ENCODE measurements at regions not wholly inside any gene's neighbourhood (a gene's known extent, or its start where the extent isn't known, plus 50 kb on each side); places are given as distances from the start of the nearest gene placed in this dataset.

- Histone ChIP-seq H3K9me3 (no peaks in the 10 kb centered on the region), H3K4me3 (no peak overlapping the region), H3K27ac (no peak overlapping the region), H3K4me1 (ENCODE audit: control insufficient read depth in 1 of 2, low read depth in 2 of 2) (no peaks in the 10 kb centered on the region), H3K27me3 (replicated peaks; ENCODE audit: insufficient read depth) (no peaks in the 10 kb centered on the region), H3K36me3 (no peaks in the 10 kb centered on the region)
- TF ChIP-seq CTCF (IDR thresholded peaks at IDR 0.05): no peak
- DNase-seq (ENCODE audit: low spot score) (no peak), ATAC-seq (ENCODE audit: insufficient number of reproducible peaks, low FRiP score, low read depth) (no peak)
Observed at GRCh38 chr5:4734348-4734747, 405.8 kb upstream of the ADAMTS16 start.

- no peaks in the 10 kb centered on the region for H3K36me3 ChIP-seq
- no peak overlapping the region for H3K4me3 ChIP-seq
- TF ChIP-seq CTCF (IDR thresholded peaks at IDR 0.05): no peak
- ATAC-seq (ENCODE audit: insufficient number of reproducible peaks, low FRiP score, low read depth): no peak
- no peaks in the 10 kb centered on the region for H3K9me3 ChIP-seq
- no peak for DNase-seq (ENCODE audit: low spot score)
- no peaks in the 10 kb centered on the region for H3K4me1 ChIP-seq (ENCODE audit: control insufficient read depth in 1 of 2, low read depth in 2 of 2)
- no peak overlapping the region for H3K27ac ChIP-seq
- no peaks in the 10 kb centered on the region for H3K27me3 ChIP-seq (replicated peaks; ENCODE audit: insufficient read depth)
Observed at GRCh38 chr5:4735261-4735660, 404.9 kb upstream of the ADAMTS16 start.

GRCh38 chr5:4737868-4738267 is 402.3 kb upstream of the ADAMTS16 start:
- no peak for DNase-seq (ENCODE audit: low spot score)
- Histone ChIP-seq H3K27me3 (replicated peaks; ENCODE audit: insufficient read depth) (no peaks in the 10 kb centered on the region), H3K9me3 (no peaks in the 10 kb centered on the region), H3K4me1 (ENCODE audit: control insufficient read depth in 1 of 2, low read depth in 2 of 2) (no peaks in the 10 kb centered on the region), H3K4me3 (no peak overlapping the region), H3K36me3 (no peaks in the 10 kb centered on the region), H3K27ac (no peak overlapping the region)
- no peak for TF ChIP-seq CTCF (IDR thresholded peaks at IDR 0.05)
- ATAC-seq (ENCODE audit: insufficient number of reproducible peaks, low FRiP score, low read depth): peak; percentile 14

- ATAC-seq (ENCODE audit: insufficient number of reproducible peaks, low FRiP score, low read depth): no peak
- H3K9me3 ChIP-seq: no peaks in the 10 kb centered on the region
- H3K36me3 ChIP-seq: no peaks in the 10 kb centered on the region
- TF ChIP-seq CTCF (IDR thresholded peaks at IDR 0.05): no peak
- no peak overlapping the region for H3K4me3 ChIP-seq
- H3K27me3 ChIP-seq (replicated peaks; ENCODE audit: insufficient read depth): no peaks in the 10 kb centered on the region
- DNase-seq (ENCODE audit: low spot score): no peak
- no peak overlapping the region for H3K27ac ChIP-seq
- H3K4me1 ChIP-seq (ENCODE audit: control insufficient read depth in 1 of 2, low read depth in 2 of 2): no peaks in the 10 kb centered on the region
Observed at GRCh38 chr5:4738298-4738697, 401.8 kb upstream of the ADAMTS16 start.

GRCh38 chr5:4740156-4740555 is 400.0 kb upstream of the ADAMTS16 start:
- no peak for DNase-seq (ENCODE audit: low spot score)

More at GRCh38 chr5:4740156-4740555, 400.0 kb upstream of the ADAMTS16 start:
- H3K27ac ChIP-seq: no peak overlapping the region
- H3K36me3 ChIP-seq: no peaks in the 10 kb centered on the region
- H3K27me3 ChIP-seq (replicated peaks; ENCODE audit: insufficient read depth): no peaks in the 10 kb centered on the region
- H3K4me1 ChIP-seq (ENCODE audit: control insufficient read depth in 1 of 2, low read depth in 2 of 2): no peaks in the 10 kb centered on the region
- ATAC-seq (ENCODE audit: insufficient number of reproducible peaks, low FRiP score, low read depth): no peak
- H3K9me3 ChIP-seq: no peaks in the 10 kb centered on the region
- no peak for TF ChIP-seq CTCF (IDR thresholded peaks at IDR 0.05)
- H3K4me3 ChIP-seq: no peak overlapping the region

All from thoracic aorta (tissue), 2 donors.